IMR-90 (cell line): ENCODE measurements at regions not wholly inside any gene's neighbourhood (a gene's known extent, or its start where the extent isn't known, plus 50 kb on each side); places are given as distances from the start of the nearest gene placed in this dataset.

Source experiments
- ATAC-seq: fragments of 200-7000 bp; cut with Tn5 transposase; 2 replicates; pipeline ENCODE4 v1.9.1; 2020; ENCODE audit warnings: low read depth, mild to moderate bottlenecking, moderate library complexity
- BruUV-seq: library from RNA; stranded (reverse); fragments of 400-500 nt; replicated peaks from 2 replicates; lab custom pipeline; 2021; lab: Mats Ljungman, UMichigan
- CTCF ChIA-PET: fragments of 300-600 bp; formaldehyde crosslinking; extraction: SDS; loops from one replicate; lab custom pipeline; 2021; ENCODE audit warnings: antibody characterized with exemption; lab: Yijun Ruan, JAX
- POLR2A ChIA-PET: fragments of 300-600 bp; sonication (Branson Sonifier 250); formaldehyde crosslinking; loops from one replicate; lab custom pipeline; 2022; ENCODE audit warnings: antibody characterized with exemption; ENCODE audit not compliant: unreplicated experiment; lab: Charles Lee
- DNase-seq: peaks from one replicate; pipeline ENCODE4 v3.0.0; 2013
- H2AFZ ChIP-seq: replicated peaks from 2 replicates; pipeline ENCODE3; 2013; ENCODE audit warnings: low read length, mild to moderate bottlenecking; ENCODE audit not compliant: poor library complexity
- H2AK5ac ChIP-seq: 2 replicates; pipeline ENCODE4 v1.6.1; 2013; ENCODE audit warnings: low read depth, low read length, inconsistent platforms
- H2AK9ac ChIP-seq: replicated peaks from 2 replicates; pipeline ENCODE3; 2013; ENCODE audit warnings: mild to moderate bottlenecking, low read depth, low read length, moderate library complexity; ENCODE audit not compliant: poor library complexity
- H2BK120ac ChIP-seq: 2 replicates; pipeline ENCODE4 v1.6.1; 2013; ENCODE audit warnings: low read depth, low read length, inconsistent platforms
- H2BK15ac ChIP-seq: 3 replicates; pipeline ENCODE4 v1.6.1; 2013; ENCODE audit warnings: low read depth, low read length, inconsistent platforms
- H2BK20ac ChIP-seq: 2 replicates; pipeline ENCODE4 v1.6.1; 2013; ENCODE audit warnings: low read depth, mild to moderate bottlenecking, inconsistent platforms, low read length, moderate library complexity
- H2BK5ac ChIP-seq: 2 replicates; pipeline ENCODE4 v1.6.1; 2013; ENCODE audit warnings: mild to moderate bottlenecking, low read depth, low read length, inconsistent platforms; ENCODE audit not compliant: poor library complexity, severe bottlenecking
- H3K14ac ChIP-seq: replicated peaks from 2 replicates; pipeline ENCODE4 v1.6.1; 2013; ENCODE audit warnings: low read depth, low read length, inconsistent platforms
- H3K18ac ChIP-seq: 2 replicates; pipeline ENCODE4 v1.6.1; 2013; ENCODE audit warnings: low read depth, low read length, control low read depth
- H3K23ac ChIP-seq: 2 replicates; pipeline ENCODE4 v1.6.1; 2013; ENCODE audit warnings: low read depth, low read length, inconsistent platforms
- H3K27ac ChIP-seq: 2 replicates; pipeline ENCODE4 v1.5.1; 2013; ENCODE audit warnings: mild to moderate bottlenecking, control low read depth, low read length; ENCODE audit not compliant: insufficient read depth
- H3K27me3 ChIP-seq: 2 replicates; pipeline ENCODE4 v1.6.1; 2013; ENCODE audit warnings: low read length; ENCODE audit not compliant: control insufficient read depth, insufficient read depth
- H3K36me3 ChIP-seq: 2 replicates; pipeline ENCODE4 v1.6.1; 2013; ENCODE audit warnings: low read length, mixed read lengths; ENCODE audit not compliant: control insufficient read depth, insufficient read depth
- H3K4ac ChIP-seq: 2 replicates; pipeline ENCODE4 v1.6.1; 2013; ENCODE audit warnings: low read depth, low read length, inconsistent platforms
- H3K4me1 ChIP-seq: 2 replicates; pipeline ENCODE4 v1.6.1; 2013; ENCODE audit warnings: low read length, mixed read lengths; ENCODE audit not compliant: control insufficient read depth, insufficient read depth
- H3K4me2 ChIP-seq: 2 replicates; pipeline ENCODE4 v1.6.1; 2013; ENCODE audit warnings: low read depth, mild to moderate bottlenecking, control low read depth, low read length, moderate library complexity
- H3K4me3 ChIP-seq: 2 replicates; pipeline ENCODE4 v1.5.1; 2013; ENCODE audit warnings: low read depth, mild to moderate bottlenecking, control low read depth, low read length, moderate library complexity; ENCODE audit not compliant: insufficient read depth
- H3K56ac ChIP-seq: 2 replicates; pipeline ENCODE4 v1.6.1; 2013; ENCODE audit warnings: low read length, inconsistent platforms; ENCODE audit not compliant: insufficient read depth; ENCODE audit errors: extremely low read depth
- H3K79me1 ChIP-seq, 2 experiments: 2 replicates each; pipeline ENCODE4 v1.6.1; 2013; ENCODE audit warnings: low read length in 2 of 2, inconsistent platforms in 1 of 2, low read depth in 1 of 2
- H3K9ac ChIP-seq: 2 replicates; pipeline ENCODE4 v1.6.1; 2013; ENCODE audit warnings: low read depth, low read length, control low read depth
- H3K9me1 ChIP-seq: 2 replicates; pipeline ENCODE4 v1.6.1; 2013; ENCODE audit warnings: low read length, inconsistent platforms; ENCODE audit not compliant: insufficient read depth
- H3K9me3 ChIP-seq: 2 replicates; pipeline ENCODE4 v1.6.1; 2013; ENCODE audit warnings: low read length; ENCODE audit not compliant: control insufficient read depth, insufficient read depth
- H4K20me1 ChIP-seq: 2 replicates; pipeline ENCODE4 v1.6.1; 2013; ENCODE audit warnings: low read length, inconsistent platforms; ENCODE audit not compliant: insufficient read depth
- H4K5ac ChIP-seq: 2 replicates; pipeline ENCODE4 v1.6.1; 2013; ENCODE audit warnings: mild to moderate bottlenecking, low read depth, low read length, control low read depth
- H4K8ac ChIP-seq, 2 experiments: 2 replicates each; pipeline ENCODE4 v1.6.1; 2013; ENCODE audit warnings: low read depth in 2 of 2, low read length in 2 of 2, control low read depth in 1 of 2, inconsistent platforms in 1 of 2
- H4K91ac ChIP-seq: 2 replicates; pipeline ENCODE4 v1.6.1; 2013; ENCODE audit warnings: low read depth, low read length, inconsistent platforms; ENCODE audit not compliant: insufficient read depth
- BHLHE40 ChIP-seq: fragments of 150-350 bp; IDR thresholded peaks from 2 replicates; pipeline ENCODE4 v1.6.1; 2016; ENCODE audit warnings: mild to moderate bottlenecking, low read depth, low read length
- CEBPB ChIP-seq: IDR thresholded peaks from 2 replicates; pipeline ENCODE4 v1.6.1; 2012; ENCODE audit warnings: low read depth, low read length, improper control_type of control experiment
- MXI1 ChIP-seq: IDR thresholded peaks from 2 replicates; pipeline ENCODE4 v1.6.1; 2012; ENCODE audit warnings: low read depth, mild to moderate bottlenecking, low read length, moderate library complexity, borderline replicate concordance
- NFE2L2 ChIP-seq: fragments of 150-350 bp; IDR thresholded peaks from 2 replicates; pipeline ENCODE4 v1.6.1; 2016; ENCODE audit warnings: low read depth, mild to moderate bottlenecking, low read length
- RFX5 ChIP-seq: IDR thresholded peaks from 2 replicates; pipeline ENCODE4 v1.8.0; 2012; ENCODE audit warnings: low read depth, mild to moderate bottlenecking, low read length, moderate library complexity
- WGBS, 2 experiments: methylation state at CpG; one replicate each; pipeline versions ENCODE4 v1.1.5 to v1.1.7; 2013; ENCODE audit warnings: missing lambda C conversion rate in 2 of 2; ENCODE audit not compliant: insufficient read length in 1 of 2; ENCODE audit errors: extremely low coverage in 2 of 2; 5-methylcytosine and 5-hydroxymethylcytosine counted together
- dilution Hi-C: fragments of 300-500 bp; cut with HindIII; formaldehyde crosslinking; loops from one replicate; pipeline ENCODE4 v1.14.3; 2018; ENCODE audit warnings: low sequenced_read_pairs; ENCODE audit not compliant: unreplicated experiment
- in situ Hi-C: fragments of 300-500 bp; cut with MboI; formaldehyde crosslinking; loops from 3 replicates; pipeline ENCODE4 v1.14.3; 2019; ENCODE audit warnings: low sequenced_read_pairs, inconsistent platforms, mixed read lengths
- intact Hi-C: fragments of 100-400 bp; cut with micrococcal nuclease; formaldehyde crosslinking; loops from 2 replicates; pipeline ENCODE4 v1.10.0; 2022
- TF ChIP-seq, protein P1 (sequence below): fragments of 150-350 bp; IDR thresholded peaks from 2 replicates; pipeline ENCODE4 v1.6.1; 2016; ENCODE audit warnings: low read depth, mild to moderate bottlenecking, low read length, moderate library complexity, borderline replicate concordance

DNA sequence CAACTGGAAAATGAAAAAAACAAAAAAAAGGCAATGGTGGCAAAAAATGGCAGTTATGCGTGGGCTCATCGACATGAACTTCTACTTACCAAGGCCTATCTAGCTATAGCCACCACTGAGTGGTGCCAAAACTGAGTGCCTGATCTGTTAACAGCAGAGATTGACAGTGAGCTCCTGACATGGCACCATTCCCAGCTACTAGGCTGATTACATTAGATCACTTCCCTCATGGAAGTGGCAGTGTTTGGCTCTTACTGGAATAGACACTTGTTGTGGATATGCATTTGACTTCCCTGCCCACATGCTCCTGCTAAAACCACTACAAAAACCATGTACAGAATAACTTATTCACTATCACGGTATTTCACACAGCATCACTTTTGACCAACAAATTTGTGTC lies 216.1 kb upstream of the SGK1 start:
- no peaks in the 10 kb centered on the region for H3K9me3 ChIP-seq
- H3K14ac ChIP-seq: peak overlapping the region; percentile 90; the same call in 1 of the 2 replicates
- no peak overlapping the region for H2AFZ ChIP-seq
- H3K4ac ChIP-seq: 0 out of 2 replicates have a peak overlapping the region, but pooled peaks have one; percentile 7
- dilution Hi-C loops: no loop called here
- H3K56ac ChIP-seq: no peak overlapping the region
- TF ChIP-seq NFE2L2 (no peak), RFX5 (no peak), CEBPB (no peak), MXI1 (no peak), BHLHE40 (no peak)
- TF ChIP-seq, protein P1, sequence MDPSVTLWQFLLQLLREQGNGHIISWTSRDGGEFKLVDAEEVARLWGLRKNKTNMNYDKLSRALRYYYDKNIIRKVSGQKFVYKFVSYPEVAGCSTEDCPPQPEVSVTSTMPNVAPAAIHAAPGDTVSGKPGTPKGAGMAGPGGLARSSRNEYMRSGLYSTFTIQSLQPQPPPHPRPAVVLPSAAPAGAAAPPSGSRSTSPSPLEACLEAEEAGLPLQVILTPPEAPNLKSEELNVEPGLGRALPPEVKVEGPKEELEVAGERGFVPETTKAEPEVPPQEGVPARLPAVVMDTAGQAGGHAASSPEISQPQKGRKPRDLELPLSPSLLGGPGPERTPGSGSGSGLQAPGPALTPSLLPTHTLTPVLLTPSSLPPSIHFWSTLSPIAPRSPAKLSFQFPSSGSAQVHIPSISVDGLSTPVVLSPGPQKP: no peak
- ATAC-seq: no peak
- no peaks in the 10 kb centered on the region for H3K27me3 ChIP-seq
- H2BK120ac ChIP-seq: peak overlapping the region; percentile 84
- no peaks in the 10 kb centered on the region for H3K36me3 ChIP-seq
- WGBS, 2 experiments: 100% methylated on average over 2 of the region's 3 CpGs; no CpG with 5 or more reads in 1 of the 2 experiments
- in situ Hi-C loops: no loop called here
- H4K20me1 ChIP-seq: no peaks in the 10 kb centered on the region
- no peaks in the 10 kb centered on the region for H3K79me1 ChIP-seq
- no peak overlapping the region for H3K4me2 ChIP-seq
- ChIA-PET POLR2A (no interaction called here), CTCF (no interaction called here)
- peaks cover 6% of the 10 kb centered on the region for H3K4me1 ChIP-seq
- no peak overlapping the region for H3K9ac ChIP-seq
- no peak overlapping the region for H4K5ac ChIP-seq
- no peak overlapping the region for H3K27ac ChIP-seq
- peak overlapping the region; percentile 74; the same call in 2 of the 3 replicates for H2BK15ac ChIP-seq
- 0 out of 4 replicates have a peak overlapping the region, but pooled peaks of 1 of the 2 experiments have one; percentile 40 for H4K8ac ChIP-seq
- H4K91ac ChIP-seq: peak overlapping the region; percentile 43; the same call in 1 of the 2 replicates
- no TSS peak for BruUV-seq
- H3K18ac ChIP-seq: peak overlapping the region; percentile 62; the same call in 1 of the 2 replicates
- no peak overlapping the region for H3K23ac ChIP-seq
- peaks cover 12% of the 10 kb centered on the region for H3K9me1 ChIP-seq
- H2AK9ac ChIP-seq: no peak overlapping the region
- peak overlapping the region; percentile 21; the same call in 1 of the 2 replicates for H2AK5ac ChIP-seq
- intact Hi-C loops: no loop called here
- H2BK5ac ChIP-seq: peak overlapping the region; percentile 41
- H3K4me3 ChIP-seq: no peak overlapping the region
- peak overlapping the region; percentile 55; the same call in 1 of the 2 replicates for H2BK20ac ChIP-seq
- no peak for DNase-seq
